ENCODE measurements at regions not wholly inside any gene's neighbourhood (a gene's known extent, or its start where the extent isn't known, plus 50 kb on each side); places are given as distances from the start of the nearest gene placed in this dataset.

DNA sequence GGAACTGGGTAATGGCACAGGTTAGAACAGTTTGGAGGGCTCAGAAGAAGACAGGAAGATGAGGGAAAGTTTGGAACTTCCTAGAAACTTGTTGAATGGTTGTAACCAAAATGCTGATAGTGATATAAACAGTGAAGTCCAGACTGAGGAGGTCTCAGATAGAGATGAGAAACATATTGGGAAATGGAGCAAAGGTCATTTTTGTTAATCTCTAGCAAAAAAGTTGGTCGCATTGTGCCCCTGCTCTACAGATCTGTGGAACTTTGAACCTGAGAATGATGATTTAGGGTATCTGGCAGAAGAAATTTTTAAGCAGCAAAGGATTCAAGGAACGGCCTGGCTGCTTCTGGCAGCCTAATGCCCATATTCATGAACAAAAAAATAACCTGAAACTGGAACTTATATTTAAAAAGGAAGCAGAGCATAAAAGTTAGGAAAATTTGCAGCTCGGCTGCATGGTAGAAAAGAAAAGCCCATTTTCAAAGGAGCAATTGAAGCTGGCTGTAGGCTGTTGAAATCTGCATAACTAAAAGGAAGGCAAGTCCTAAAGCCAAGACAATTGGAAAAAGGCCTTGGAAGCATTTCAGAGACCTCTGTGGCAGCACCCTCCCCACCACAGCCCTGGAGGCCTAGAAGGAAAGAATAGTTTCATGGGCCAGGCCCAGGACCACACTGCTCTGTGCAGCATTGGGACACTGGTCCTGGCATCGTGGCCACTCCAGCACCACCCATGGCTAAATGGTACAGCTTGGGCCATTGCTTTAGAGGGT lies 182.6 kb upstream of the CD96 start:
- DNase-seq, result no peak

DNA sequence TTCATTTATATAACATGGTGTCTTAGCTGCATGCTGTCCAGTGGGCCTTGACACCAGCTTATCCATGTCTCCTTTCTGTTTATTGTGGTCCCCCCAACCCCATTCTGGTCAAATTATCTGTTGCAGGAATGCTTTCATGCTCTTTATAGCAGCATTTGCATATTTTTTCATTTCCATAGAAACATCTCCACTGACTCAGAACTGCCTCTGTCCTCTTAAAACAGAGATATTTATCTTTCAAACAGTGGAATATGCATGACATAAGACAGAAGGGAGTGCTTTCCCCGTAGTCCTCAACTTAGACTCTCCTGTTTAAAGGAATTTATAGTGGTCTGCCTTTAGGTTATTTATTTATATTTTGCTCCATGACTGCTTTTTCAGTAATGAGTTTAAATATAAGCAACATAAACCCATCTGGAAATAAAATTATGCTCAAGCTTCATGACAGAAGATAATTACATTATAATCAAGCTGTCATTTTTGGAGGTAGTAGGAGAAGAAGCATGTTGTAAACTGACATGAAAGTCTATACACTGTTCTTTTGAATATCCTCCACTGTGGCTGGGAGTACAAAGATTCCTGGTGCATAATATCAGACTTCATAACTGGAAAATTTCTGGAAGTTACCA lies 179.5 kb upstream of the CD96 start:
- DNase-seq, result no peak

DNA sequence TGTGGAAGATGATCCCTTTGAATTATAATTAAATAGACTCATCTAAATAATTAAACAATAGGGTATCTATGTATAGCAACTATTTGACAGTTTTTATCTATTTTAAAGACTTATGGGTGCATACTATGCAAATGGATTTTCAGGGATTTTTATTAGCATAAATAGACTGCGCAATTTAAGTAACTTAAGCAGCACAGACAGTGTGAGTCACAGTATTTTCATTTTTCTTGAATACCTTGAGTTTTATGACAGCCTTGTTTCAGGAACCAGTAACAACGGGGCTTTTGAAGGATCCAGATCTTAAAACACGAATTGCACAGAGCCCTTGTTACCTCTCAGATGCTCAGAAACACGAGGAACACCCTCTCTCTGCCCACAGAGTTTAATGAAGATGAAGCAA lies 175.5 kb upstream of the CD96 start:
- no peak for DNase-seq

DNA sequence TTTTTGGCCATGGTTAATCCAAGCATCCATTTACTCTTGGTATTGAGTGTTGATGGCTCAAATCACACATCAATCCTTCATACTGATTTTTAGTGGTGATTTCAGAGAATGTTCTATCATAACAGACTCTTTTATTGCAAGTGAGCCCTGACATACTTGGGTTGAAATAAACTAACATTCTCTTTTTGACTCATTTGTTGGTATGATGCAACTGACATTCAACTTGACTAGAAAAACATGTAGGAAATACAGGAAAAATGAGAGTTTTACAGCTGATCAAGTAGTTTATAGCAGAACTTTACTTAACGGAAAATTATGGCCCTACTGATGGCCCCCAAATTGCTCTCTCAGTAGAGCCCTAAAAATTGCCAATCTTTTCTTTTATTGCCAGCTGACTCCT lies 173.9 kb upstream of the CD96 start:
- no peak for DNase-seq

DNA sequence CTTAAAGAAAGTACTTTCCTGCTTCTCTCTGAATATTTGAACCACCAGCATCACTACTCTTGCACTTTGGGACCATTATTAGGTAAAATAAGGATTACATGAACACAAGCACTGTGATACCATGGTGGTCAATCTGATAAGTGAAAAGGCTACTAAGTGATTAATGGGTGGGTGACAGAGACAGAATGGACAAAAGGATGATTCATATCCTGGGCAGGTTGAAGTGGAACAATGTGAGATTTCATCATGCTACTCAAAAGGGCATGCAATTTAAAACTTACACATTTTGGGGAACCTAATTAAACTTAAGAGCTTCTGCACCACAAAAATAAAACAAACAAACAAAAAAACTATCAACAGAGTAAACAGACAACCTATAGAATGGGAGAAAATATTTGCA lies 172.0 kb upstream of the CD96 start:
- no peak for DNase-seq

DNA sequence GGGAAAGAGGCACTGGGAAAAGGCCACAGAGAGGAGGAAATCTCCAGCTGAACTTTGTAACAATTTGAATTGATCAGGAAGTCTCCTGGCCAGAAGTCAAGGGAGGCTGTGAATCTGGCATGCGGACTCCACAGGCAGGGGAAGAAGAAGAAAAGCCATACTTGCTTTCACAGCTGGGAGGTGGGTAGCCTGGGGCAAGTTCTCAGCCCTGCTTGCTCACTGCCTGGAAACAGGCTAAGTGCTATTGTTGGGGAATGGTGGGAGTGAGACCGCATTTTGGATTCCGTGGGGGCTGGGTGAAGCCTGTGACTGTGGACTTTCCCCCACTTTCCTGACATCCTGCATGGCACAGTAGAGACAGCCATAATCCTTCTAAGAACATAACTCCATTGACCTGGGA lies 168.8 kb upstream of the CD96 start:
- no peak for DNase-seq

DNA sequence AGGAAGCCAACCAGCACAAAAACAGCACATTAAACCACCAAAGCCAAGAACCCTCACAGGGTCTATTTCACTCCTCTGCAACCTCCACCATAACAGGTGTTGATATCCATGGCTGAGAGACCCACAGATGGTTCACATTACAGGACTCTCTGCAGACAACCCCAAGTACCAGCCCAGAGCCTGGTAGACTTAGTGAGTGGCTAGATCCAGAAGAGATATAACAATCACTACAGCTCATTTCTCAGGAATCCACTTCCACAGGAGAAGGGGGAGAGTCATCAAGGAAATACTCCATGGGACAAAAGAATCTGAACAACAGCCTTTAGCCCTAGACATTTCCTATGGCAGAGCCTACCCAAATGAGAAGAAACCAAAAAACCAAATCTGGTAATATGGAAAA lies 168.1 kb upstream of the CD96 start:
- no peak for DNase-seq

DNA sequence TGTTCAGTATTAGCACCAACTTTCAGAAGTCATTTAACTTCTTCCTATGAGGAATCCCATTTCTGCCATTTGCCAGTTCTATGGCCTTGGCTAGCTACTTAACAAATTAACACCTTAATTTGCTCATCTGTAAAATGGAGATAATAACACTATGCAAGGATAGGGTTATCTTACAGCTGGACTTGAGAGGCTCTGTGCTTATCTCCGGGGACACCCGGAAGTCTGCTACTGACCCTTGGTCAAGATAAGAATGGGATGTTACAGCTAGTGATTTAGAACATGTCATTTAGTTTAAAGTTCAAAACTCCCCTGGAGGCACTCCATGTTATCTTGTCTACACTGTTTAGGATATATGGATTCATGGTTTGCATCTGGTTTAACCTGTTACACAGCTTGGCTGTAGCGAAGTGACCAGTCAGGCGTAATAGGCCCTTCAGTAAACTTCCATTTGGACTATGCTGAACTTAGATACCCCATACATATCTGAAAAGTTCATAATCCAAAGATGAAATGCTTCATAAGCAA lies 156.0 kb upstream of the CD96 start:
- DNase-seq, result no peak

DNA sequence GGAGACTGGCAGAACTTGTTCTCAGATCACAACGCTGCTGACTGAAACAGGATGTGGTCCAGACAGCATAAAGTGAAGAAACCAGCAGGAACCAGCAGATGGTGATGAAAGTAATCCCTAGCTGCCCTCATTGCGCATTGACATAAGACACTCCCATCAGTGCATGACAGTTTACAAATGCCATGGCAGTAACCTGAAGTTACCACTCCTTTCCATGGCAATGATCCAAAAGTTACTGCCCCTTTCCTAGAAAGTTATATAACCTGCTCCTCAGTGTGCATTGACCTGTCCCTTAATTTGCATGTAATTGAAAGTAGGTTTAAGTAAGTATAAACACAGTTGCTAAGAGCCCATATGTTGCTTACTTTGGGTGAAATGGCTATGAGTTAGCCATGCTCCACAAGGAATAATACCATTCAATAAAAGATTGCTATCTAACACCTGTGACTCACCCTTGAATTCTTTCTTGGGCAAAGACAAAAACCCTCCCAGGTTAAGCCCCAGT lies 149.1 kb upstream of the CD96 start:
- DNase-seq, result peak; percentile 68

DNA sequence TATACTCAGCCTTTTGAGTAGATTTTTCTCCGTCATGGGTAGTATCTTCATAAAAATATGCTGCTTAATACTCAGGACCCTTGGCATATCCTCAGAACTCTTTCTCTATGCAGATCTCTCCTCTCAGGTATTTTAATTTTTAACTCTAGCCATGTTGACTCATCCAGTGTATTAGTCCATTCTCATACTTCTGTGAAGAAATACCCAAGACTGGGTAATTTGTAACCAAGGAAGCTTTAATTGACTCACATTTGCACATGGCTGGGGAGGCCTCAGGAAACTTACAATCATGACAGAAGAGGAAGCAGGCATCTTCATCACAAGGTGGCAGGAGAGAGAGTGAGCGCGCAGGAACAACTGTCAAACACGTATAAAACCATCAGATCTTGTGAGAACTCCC lies 129.3 kb upstream of the CD96 start:
- DNase-seq, result no peak

DNA sequence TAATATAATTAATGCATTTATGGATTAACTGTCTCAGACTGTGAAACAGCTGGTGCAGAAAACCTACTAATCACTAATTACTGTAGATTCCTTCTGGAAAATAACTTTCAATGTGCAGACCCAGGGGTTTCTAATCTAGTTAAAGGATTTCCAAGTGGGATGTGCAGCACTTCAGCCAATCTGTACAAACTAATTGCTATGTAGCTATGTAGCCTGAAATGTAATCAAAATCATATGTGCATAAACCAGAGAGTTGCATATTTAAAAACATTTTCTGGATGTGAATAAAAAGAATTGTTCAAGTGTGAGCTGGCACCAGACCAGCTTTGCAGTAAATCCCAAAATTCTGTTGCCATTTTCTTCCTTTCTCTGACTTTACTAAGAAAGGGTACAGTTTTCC lies 127.5 kb upstream of the CD96 start:
- no peak for DNase-seq

DNA sequence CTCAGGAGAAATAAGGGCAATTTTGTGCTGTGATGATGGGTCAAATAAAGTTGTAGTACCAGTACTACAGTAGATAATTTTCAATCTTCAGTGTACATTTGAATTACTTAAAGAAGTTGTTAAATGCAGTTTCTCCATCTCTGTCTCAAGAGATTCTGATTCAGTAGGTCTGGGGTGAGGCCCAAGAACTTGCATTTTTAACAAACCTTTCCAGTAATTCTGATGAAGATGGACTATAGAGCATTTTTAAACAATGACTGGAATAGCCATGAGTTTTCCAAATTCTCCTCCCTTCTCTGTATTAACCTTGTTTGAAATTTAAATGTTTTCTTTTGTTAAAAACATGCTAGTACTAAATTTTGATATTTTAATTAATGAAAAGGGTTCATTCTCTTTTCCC lies 127.0 kb upstream of the CD96 start:
- no peak for DNase-seq

DNA sequence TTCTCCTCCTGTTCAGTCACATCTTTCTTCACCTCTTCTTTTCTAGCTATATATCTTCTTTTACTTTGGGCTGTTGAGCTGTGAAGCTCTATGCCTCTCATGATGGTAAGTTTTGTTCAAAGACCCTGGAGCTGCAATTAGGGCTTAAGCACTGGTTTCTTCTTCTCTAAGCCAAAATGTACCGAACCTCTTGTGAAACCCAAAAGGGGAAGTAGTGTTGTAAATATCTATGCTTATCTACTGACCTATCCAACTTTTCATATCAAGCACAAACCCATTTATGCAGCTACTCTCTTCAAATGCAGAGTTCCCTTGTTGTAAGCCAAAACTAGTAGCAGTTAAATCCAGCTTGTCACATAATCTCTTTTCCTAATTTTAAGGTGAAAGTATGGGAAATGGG lies 123.6 kb upstream of the CD96 start:
- no peak for DNase-seq

DNA sequence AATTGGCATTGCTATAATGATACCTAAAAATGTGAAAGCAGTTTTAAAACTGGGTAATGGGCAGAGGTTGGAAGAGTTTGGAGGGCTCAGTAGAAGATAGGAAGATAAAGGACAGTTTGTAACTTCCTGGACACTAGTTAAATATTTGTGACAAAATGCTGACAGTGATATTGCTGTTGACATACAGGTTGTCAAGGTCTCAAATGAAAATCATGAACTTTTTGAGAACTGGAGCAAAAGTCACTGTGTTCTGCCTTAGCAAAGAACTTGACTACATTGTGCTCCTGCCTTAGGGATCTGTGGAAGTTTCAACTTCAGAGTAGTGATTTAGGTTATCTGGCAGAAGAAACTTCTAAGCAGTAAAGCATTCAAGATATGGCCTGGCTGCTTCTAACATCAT lies 113.7 kb upstream of the CD96 start:
- DNase-seq, result no peak

DNA sequence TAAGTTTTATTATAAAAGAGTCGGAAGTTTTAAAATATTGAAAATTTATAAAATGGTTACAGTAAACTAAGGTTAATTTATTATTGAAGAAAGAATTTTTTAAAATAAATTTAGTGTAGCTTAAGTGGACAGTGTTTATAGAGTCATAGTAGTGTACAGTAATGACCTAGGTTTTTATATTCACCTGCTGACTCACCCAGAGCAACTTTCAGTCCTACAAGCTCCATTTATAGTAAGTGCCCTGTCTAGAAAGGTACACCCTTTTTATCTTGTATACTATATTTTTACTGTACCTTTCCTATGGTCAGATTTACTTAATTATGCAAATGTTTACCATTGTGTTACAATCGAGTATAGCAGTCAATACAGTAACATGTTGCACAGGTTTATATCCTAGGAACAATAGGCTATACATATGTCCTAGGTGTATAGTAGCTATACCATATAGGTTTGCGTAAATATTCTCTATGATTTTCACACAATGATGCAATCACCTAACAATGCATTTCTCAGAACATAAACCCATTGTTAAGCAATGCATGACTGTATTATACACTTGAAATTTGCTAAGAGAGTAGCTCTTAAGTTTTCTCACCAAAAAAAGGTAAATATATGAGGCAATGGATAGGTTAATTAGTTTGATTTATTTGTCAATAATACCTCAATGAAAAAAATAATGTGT lies 106.9 kb upstream of the CD96 start:
- DNase-seq, result no peak

DNA sequence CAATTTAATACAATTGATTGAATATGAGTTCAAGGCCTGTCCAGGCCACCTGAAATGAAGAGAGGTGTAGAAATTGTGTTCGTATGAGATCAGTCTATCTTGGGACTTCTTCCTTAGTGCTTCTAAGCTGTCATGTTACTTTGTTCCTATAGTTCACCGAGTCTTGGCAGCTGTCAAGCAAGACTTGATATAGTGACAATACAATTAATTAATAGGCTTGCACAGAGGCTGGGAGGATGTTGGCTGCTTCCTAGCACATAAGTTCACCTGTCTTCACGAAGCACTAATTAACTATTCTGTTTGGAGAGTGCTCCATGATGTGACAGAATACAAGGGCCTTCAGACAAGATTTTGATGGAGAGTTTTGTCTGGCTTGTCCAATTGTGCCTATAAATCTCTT lies 103.7 kb upstream of the CD96 start:
- no peak for DNase-seq

DNA sequence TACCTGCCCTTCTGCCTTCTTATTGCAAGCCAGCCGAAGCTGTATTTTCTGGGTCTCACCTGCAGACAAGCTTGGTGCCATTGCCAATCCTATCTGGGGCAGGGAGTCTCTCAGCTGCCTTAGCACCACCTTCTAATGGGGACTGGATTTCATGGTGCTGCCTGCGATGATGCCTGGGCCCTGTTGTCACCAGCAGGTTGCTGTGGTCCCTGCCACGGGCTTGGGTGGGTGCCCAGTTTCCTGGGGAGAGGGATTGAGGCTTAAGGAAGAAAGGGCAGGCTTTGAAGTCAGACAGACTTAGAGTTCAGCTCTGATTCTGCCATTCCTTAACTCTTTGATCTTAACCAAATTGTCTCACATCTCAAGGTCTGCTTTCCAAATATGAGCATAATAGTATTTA lies 87.4 kb upstream of the CD96 start:
- DNase-seq, result no peak

DNA sequence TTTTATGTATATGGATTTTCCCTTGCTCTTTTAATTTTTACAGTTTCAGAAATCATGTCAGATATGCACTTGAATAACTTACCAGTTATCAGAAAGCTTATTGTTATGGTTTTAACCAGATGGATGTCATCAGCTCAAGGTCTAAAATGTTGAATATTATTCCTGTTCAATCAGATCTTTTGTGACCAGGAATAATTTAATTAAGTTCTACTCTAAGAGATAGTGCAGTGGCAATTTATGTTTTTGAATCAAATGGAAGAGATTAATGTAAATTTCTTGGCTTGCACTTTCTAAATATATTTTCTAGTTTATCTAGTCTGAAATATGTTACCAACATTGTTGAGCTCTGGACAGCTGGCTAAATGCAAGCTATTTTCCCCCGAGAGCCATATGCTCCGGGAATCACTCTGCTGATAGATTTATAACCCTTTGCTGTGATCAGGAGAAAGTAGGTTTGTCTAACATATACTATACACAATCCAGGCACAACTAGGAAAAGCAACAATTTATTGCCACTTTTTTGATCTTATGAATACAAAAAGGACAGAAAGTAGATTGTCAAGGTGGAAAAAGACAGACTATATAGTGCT lies 76.8 kb upstream of the CD96 start:
- no peak for DNase-seq

DNA sequence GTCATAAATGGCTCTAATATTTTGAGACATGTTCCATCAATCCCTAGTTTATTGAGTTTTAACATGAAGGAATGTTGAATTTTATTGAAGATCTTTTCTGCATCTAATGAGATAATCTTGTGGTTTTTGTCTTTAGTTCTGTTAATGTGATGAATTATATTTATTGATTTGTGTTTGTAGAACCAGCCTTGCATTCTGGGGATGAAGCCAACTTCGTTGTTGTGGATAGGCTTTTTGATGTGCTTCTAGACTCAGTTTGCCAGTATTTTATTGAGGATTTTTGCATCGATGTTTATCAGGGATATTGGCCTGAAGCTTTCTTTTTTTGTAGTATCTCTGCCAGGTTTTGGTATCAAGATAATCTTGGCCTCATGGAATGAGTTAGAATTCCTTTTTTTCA lies 72.0 kb upstream of the CD96 start:
- no peak for DNase-seq

DNA sequence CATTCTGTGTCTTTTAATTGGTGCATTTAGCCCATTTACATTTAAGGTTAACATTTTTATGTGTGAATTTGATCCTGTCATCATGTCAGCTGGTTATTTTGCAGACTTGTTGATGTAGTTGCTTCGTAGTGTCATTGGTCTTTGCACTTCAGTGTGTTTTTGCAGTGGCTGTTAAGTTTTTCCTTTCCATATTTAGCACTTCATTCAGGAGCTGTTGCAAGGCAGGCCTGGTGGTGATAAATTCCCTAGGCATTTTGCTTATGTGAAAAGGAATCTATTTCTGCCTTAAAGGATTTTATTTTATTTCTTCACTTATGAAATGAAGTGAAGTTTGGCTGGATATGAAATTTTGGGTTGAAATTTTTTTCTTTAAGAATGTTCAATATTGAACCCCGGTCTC lies 70.2 kb upstream of the CD96 start:
- no peak for DNase-seq

DNA sequence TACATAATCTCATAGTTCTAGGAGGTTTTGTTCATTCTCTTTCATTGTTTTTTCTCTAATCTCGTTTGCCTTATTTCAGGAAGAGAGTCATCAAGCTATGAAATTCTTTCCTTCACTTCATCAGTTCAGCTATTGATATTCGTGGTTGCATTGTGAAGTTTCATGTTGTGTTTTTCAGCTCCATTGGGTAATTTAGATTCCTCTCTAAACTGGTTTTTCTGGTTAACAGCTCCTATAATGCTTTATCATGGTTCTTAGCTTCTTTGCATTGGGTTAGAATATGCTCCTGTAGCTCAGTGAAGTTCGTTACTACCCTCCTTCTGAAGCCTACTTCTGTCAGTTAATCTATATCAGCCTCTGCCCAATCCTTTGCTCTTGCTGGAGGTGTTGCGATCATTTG lies 69.4 kb upstream of the CD96 start:
- no peak for DNase-seq

DNA sequence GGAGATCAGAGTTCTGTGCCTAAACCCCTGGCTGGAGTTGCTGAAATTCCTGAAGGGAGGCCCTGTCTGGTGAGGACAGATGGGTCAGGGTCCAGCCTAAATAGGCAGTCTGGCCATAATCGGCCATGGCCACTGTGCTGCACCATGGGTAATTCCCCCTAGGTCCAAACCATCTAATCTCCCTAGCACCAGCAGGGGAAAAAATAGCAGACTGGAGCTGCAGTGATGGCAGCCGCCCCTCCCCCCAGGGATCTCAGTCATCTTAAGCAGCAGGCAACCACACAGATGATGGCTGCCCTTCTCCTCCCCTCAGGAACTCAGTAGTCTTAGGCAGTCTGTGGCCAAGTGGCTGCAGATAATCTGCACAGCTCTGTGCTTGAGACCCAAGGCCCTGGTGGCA lies 68.4 kb upstream of the CD96 start:
- no peak for DNase-seq

DNA sequence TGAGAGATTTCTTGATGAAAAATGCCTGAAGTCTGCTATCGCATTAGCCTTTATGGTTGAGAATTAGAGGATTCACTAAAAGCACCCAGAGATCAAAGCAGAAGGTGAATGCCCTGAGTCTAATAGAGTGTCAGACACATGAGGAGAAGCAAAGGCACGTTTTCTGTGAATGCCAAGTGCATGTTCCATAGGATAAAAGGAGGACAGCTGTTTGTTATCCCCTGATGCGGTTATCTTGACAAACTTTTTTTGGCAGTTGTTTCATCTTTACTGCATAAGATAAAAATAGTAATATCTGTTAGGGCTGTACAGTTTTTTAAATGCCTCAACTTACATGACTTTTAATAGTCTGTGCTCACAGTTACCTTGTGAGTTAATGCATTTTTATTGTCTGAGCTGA lies 65.3 kb upstream of the CD96 start:
- DNase-seq, result no peak

DNA sequence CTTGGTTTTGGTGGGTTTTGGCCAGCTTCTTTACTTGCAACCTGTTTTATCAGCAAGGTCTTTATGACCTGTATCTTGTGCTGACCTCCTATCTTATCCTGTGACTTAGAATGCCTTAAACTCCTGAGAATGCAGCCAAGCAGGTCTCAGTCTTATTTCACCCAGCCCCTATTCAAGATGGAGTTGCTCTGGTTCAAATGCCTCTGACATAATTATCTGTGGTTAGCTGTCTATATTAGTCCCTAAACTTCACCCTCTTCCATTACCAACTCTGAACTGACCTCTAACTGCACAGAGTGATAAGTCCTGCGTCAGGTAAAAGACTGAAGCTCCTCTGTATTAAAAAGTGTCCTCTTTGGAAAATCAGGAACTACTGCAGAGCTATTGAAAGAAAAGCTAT lies 61.9 kb upstream of the CD96 start:
- DNase-seq, result no peak
